Caki2 (cell line): ENCODE measurements at regions not wholly inside any gene's neighbourhood (a gene's known extent, or its start where the extent isn't known, plus 50 kb on each side); places are given as distances from the start of the nearest gene placed in this dataset.

Source experiments
- DNase-seq: peaks from one replicate; pipeline ENCODE4 v3.0.0-alpha.2; 2015; ENCODE audit warnings: low read depth
- in situ Hi-C: cut with HindIII; loops from 2 replicates; pipeline ENCODE4 v1.10.0; 2016; ENCODE audit warnings: low sequenced_read_pairs, low pct_unique_long_range_greater_than_20kb, mixed read lengths

GRCh38 chr3:127394984-127395662 lies 107.3 kb upstream of the PRR20G start:
- in situ Hi-C loops, result no loop called here
- no peak for DNase-seq

- in situ Hi-C loops, result no loop called here
- DNase-seq, result no peak
Measured at GRCh38 chr3:127394031-127394430, 106.2 kb upstream of the PRR20G start.

- no peak for DNase-seq
- in situ Hi-C loops, result no loop called here
Measured at GRCh38 chr3:127393131-127393820, 105.4 kb upstream of the PRR20G start.

DNA sequence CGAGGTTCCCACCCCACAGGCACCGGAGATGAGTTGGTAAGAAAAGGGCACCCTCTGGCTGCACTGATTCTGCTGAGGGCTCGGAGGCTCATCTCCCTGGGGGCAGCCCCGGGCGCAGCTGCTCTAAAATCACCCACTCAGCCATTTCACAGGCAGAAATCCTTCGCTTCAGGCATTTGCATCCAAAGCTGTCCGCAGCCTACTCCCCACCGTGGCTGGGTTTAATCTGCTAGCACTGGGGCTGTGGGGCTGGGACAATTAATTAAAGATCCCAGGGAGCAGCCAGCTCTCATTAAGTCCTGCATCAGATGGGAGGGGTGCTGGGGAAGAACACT lies 104.3 kb upstream of the PRR20G start:
- no peak for DNase-seq
- in situ Hi-C loops, result no loop called here

DNA sequence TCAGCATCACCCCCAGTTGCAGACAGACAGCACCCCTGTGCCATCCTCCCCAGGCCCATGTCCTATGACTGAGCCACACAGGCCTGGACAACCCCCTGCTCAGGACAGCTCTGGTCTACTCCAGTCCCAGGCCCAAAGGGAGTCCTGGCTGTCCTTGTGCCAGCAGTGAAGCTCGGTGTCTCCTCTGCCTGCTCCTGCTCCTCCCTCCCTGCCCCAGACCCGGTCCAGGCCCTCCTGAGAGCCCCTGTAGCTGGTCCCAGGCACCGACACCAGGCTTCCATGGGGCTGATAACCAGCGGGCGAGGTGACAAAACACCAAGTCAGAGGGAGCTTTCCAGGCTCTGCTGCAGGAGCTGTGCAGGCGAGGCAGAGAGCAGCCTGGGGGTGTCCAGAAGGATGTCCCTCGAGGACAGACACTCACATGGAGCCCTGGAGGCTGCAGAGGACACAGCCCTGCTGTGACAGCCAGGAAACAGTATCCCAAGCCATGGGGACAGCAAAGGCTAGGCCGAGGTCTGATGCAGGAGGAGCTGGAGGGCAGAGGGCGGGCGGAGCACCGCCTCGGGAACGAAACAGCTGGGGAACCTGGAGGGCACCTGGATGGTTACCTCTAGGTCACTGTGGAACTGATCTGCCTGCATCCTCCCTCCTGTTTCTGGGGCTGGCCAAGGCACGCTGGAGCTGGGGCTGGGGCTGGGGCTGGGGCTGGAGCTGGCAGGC lies 103.8 kb upstream of the PRR20G start:
- in situ Hi-C loops, result no loop called here
- DNase-seq, result no peak

DNA sequence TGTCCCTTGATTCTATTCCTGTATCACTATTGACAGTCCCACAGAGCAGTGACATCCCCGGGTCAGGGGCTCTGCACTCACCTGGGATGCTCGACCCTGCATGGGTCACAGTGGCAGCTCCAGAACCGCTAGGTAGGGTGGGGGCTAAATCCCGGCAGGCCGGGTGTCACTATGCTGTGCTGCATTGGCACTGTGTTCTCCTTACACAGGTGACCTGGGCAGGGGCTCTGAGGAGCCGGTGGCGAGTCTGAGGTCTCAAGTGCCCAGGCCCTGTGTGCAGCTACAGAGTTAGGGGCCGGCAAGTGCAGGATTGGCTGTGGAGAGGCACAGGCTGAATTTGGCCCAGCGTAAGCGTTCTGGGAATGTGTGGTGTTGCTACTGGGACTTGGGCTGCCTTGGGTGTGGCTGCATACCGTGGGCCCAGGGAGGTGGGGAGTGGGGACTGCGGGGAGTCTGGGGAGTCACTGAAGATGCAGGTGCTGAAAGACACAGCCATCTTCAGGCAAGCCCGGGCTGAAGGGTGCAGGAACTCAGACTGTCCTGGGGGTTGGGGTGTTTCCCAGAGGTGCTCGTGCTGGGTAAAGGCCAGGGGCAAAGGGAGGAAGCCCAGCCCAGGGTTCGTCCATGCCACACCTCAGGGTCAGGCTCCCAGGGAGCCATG lies 102.6 kb upstream of the PRR20G start:
- no peak for DNase-seq
- in situ Hi-C loops, result no loop called here

- no peak for DNase-seq
- in situ Hi-C loops, result no loop called here
Measured at GRCh38 chr3:127389913-127390312, 102.1 kb upstream of the PRR20G start.

GRCh38 chr3:127389420-127389819 lies 101.6 kb upstream of the PRR20G start:
- in situ Hi-C loops, result no loop called here
- no peak for DNase-seq

DNA sequence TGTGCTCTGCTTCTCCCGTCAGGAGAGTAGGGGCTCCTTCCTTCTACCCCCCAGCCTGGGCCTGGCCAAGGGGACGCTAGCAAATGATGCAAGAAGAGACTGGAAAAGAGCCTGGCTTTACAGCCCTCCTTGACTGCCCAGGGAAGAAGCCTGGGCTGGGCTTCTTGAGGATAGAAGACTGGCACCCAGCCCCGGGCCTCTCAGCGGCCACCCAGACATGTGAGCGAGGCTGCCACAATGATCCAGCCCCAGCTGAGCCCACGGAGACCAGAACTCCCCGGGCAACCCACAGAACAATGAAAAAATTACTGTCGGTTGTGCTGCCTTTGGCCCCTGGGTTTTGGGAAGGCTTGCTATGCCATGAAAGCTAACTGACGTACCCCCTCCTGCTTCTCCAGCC lies 100.6 kb upstream of the PRR20G start:
- in situ Hi-C loops, result no loop called here
- DNase-seq, result no peak

GRCh38 chr3:127387556-127388153 lies 99.8 kb upstream of the PRR20G start:
- in situ Hi-C loops, result no loop called here

GRCh38 chr3:127387119-127387518 lies 99.3 kb upstream of the PRR20G start:
- in situ Hi-C loops, result no loop called here
- DNase-seq, result no peak

More at GRCh38 chr3:127387556-127388153, 99.8 kb upstream of the PRR20G start:
- no peak for DNase-seq

DNA sequence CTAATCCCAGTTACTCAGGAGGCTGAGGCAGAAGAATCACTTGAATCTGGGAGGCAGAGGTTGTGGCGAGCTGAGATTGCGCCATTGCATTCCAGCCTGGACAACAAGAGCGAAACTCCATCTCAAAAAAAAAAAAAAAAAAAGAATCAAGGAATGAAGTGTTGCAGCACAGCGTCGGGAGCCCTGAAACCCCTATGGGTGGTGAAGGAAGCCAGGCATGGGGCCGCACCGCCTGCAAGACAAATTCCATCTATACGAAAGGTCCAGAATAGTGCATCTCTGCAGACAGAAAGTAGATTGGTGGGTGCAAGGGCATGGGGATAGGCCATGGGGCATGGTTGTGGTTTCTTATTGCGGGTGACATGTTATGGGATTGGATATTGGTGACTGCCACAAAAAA lies 98.6 kb upstream of the PRR20G start:
- in situ Hi-C loops, result no loop called here
- DNase-seq, result no peak

DNA sequence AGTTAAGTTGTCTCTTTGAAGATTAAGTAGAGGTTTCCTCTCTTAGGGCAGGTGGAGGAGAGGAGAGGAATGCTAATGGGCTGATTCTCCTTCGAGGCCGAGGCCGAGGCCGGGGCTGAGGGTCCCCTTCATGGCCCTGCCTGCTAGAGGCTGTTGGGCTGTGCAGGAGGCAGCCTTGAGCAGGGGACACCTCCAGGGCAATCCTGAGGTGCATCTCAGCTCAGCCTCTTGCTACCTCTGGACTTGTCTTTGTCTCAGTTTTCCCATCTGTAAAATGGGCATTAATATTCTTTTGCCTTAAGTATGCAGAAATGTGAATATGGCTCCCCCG lies 97.7 kb upstream of the PRR20G start:
- in situ Hi-C loops, result no loop called here
- no peak for DNase-seq

- in situ Hi-C loops, result no loop called here
- no peak for DNase-seq
Measured at GRCh38 chr3:127384717-127385539, 97.1 kb upstream of the PRR20G start.

- no peak for DNase-seq
- in situ Hi-C loops, result no loop called here
Measured at GRCh38 chr3:127383656-127384179, 95.9 kb upstream of the PRR20G start.

- in situ Hi-C loops, result no loop called here
- no peak for DNase-seq
Measured at GRCh38 chr3:127377801-127378655, 90.2 kb upstream of the PRR20G start.
